K562 (cell line): ENCODE measurements at regions not wholly inside any gene's neighbourhood (a gene's known extent, or its start where the extent isn't known, plus 50 kb on each side); places are given as distances from the start of the nearest gene placed in this dataset.
A peak's percentile ranks its signal among the peaks of the same experiment; 100 is the strongest.

Source experiments
- EP300 ChIP-seq: IDR thresholded peaks from 2 replicates; pipeline ENCODE4 v1.6.1; 2012; ENCODE audit warnings: low read length, improper control_type of control experiment
- FOXJ2 ChIP-seq: fragments of 200-800 bp; sonication (Bioruptor generic); IDR thresholded peaks from 2 replicates; pipeline ENCODE4 v1.6.1; 2016; ENCODE audit warnings: missing genetic modification characterization, missing compliant biosample characterization
- HES1 ChIP-seq: fragments of 450-650 bp; IDR thresholded peaks from 2 replicates; pipeline ENCODE4 v1.6.1; 2016; ENCODE audit warnings: low read depth, mild to moderate bottlenecking, moderate library complexity
- KLF1 ChIP-seq: fragments of 450-650 bp; IDR thresholded peaks from 2 replicates; pipeline ENCODE4 v1.6.1; 2016; ENCODE audit warnings: missing genetic modification characterization, missing compliant biosample characterization
- L3MBTL2 ChIP-seq: fragments of 450-650 bp; IDR thresholded peaks from 2 replicates; pipeline ENCODE4 v1.6.1; 2016; ENCODE audit warnings: mild to moderate bottlenecking, moderate library complexity
- MCM2 ChIP-seq: fragments of 450-650 bp; IDR thresholded peaks from 2 replicates; pipeline ENCODE4 v1.6.1; 2017; ENCODE audit warnings: low read depth, mild to moderate bottlenecking
- MED1 ChIP-seq: sonication (generic); formaldehyde crosslinking; IDR thresholded peaks from 2 replicates; pipeline ENCODE4 v1.8.1; 2023; ENCODE audit warnings: missing genetic modification reagents, borderline replicate concordance
- NRF1 ChIP-seq, 2 experiments: fragments of 450-650 bp; IDR thresholded peaks in 1 of 2; conservative IDR thresholded peaks in 1 of 2; 2 replicates each; pipeline ENCODE4 v1.6.1; 2014; ENCODE audit warnings: mild to moderate bottlenecking in 2 of 2
- POLR2AphosphoS5 ChIP-seq: IDR thresholded peaks from 2 replicates; pipeline ENCODE4 v1.6.1; 2011; ENCODE audit warnings: mild to moderate bottlenecking, low read depth, low read length, moderate library complexity; ENCODE audit not compliant: control insufficient read depth, insufficient read depth
- SRF ChIP-seq, 2 experiments: fragments of 250-450, 450-650 bp in 1 of 2; sonication (Bioruptor Pico) in 1 of 2; sonication (generic) in 1 of 2; formaldehyde crosslinking; IDR thresholded peaks; 2 replicates each; pipeline versions ENCODE4 v1.5.0 to v1.5.1; 2020 to 2022; ENCODE audit warnings: mild to moderate bottlenecking in 1 of 2, missing genetic modification reagents in 1 of 2
- STAT5A ChIP-seq: IDR thresholded peaks from 2 replicates; pipeline ENCODE4 v1.6.1; 2012; ENCODE audit warnings: low read length, inconsistent platforms, borderline replicate concordance
- TCF7 ChIP-seq: sonication (generic); IDR thresholded peaks from 2 replicates; pipeline ENCODE4 v1.6.1; 2016; ENCODE audit warnings: antibody characterized with exemption, borderline replicate concordance
- TRIM28 ChIP-seq: fragments of 450-650 bp; IDR thresholded peaks from 2 replicates; pipeline ENCODE4 v1.6.1; 2017
- ZBTB40 ChIP-seq, 2 experiments: fragments of 450-650 bp in 1 of 2; sonication (generic) in 1 of 2; formaldehyde crosslinking in 1 of 2; IDR thresholded peaks; 2 replicates each; pipeline versions ENCODE4 v1.7.1 to v1.9.0; 2016 to 2022; ENCODE audit warnings: inconsistent platforms in 1 of 2, mild to moderate bottlenecking in 1 of 2, missing genetic modification reagents in 1 of 2
- ZNF174 ChIP-seq: fragments of 250-450 bp; sonication (Bioruptor Pico); IDR thresholded peaks from 2 replicates; pipeline ENCODE4 v1.4.0; 2020; ENCODE audit warnings: mild to moderate bottlenecking

GRCh38 chr10:11685787-11686218, 56.4 kb upstream of the ECHDC3 start (continued):
- peak in 1 of 2 experiments; percentile 49; a peak in 1 of 4 replicates for TF ChIP-seq SRF (CRISPR knock-in tag; IDR thresholded peaks at IDR 0.05)
- TF ChIP-seq ZBTB40 (IDR thresholded peaks at IDR 0.05) = peak; percentile 77
- TF ChIP-seq ZBTB40 (CRISPR knock-in tag; IDR thresholded peaks at IDR 0.05) = no peak
- no peak for TF ChIP-seq MCM2
- peak; percentile 56 for TF ChIP-seq HES1
- peak; percentile 67 for TF ChIP-seq POLR2AphosphoS5
- peak; percentile 57; the same call in 1 of the 2 replicates for TF ChIP-seq STAT5A
- TF ChIP-seq EP300 = peak; percentile 74
- no peak for TF ChIP-seq NRF1 (conservative IDR thresholded peaks at IDR 0.05 in 1 of 2, IDR thresholded peaks at IDR 0.05 in 1 of 2)
- TF ChIP-seq ZNF174 (CRISPR knock-in tag) = no peak
- TF ChIP-seq FOXJ2 = peak; percentile 63; the same call in 1 of the 2 replicates
- TF ChIP-seq L3MBTL2 = peak; percentile 25; the same call in 1 of the 2 replicates
- TF ChIP-seq MED1 = no peak
- no peak for TF ChIP-seq KLF1 (tag)
- TF ChIP-seq TRIM28 = no peak
- peak; percentile 95 for TF ChIP-seq TCF7
